Neural progenitor cell (in vitro differentiated cells): ENCODE measurements at regions not wholly inside any gene's neighbourhood (a gene's known extent, or its start where the extent isn't known, plus 50 kb on each side); places are given as distances from the start of the nearest gene placed in this dataset.
"Not testable (repeated sequence)": the region's sequence is repeated elsewhere in the genome, so short reads cannot be mapped to it uniquely, and the experiment has no call there.

ENCODE experiments used
- EZH2 ChIP-seq: fragments of 200-600 bp; sonication (generic); IDR thresholded peaks from 2 replicates; pipeline ENCODE4 v1.6.1; 2017; ENCODE audit warnings: antibody characterized with exemption, mild to moderate bottlenecking, moderate library complexity
- TF ChIP-seq, protein P1 (sequence below): fragments of 200-600 bp; sonication (generic); IDR thresholded peaks from 2 replicates; pipeline ENCODE4 v1.5.1; 2017; ENCODE audit warnings: antibody characterized with exemption, mild to moderate bottlenecking

DNA sequence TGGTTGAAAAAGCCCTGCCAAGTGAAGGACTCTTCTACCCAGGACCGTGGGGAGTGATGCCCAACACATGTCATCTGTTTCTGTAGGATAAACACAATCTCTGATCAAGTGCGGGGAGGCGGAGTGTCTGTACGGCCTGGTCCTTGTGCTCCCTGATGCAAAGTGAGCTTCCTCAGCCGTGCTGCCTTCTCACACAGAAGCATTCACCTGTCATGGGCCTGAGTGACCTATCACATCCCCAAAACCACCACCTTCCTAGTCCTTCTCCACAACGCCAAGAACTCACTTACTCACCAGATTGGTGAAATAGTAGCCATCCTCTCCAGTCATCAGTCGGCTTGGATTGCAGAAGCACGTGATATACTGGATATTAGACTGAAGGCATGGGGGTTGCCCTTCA, 74.4 kb upstream of the KCTD7 start:
- TF ChIP-seq, protein P1, sequence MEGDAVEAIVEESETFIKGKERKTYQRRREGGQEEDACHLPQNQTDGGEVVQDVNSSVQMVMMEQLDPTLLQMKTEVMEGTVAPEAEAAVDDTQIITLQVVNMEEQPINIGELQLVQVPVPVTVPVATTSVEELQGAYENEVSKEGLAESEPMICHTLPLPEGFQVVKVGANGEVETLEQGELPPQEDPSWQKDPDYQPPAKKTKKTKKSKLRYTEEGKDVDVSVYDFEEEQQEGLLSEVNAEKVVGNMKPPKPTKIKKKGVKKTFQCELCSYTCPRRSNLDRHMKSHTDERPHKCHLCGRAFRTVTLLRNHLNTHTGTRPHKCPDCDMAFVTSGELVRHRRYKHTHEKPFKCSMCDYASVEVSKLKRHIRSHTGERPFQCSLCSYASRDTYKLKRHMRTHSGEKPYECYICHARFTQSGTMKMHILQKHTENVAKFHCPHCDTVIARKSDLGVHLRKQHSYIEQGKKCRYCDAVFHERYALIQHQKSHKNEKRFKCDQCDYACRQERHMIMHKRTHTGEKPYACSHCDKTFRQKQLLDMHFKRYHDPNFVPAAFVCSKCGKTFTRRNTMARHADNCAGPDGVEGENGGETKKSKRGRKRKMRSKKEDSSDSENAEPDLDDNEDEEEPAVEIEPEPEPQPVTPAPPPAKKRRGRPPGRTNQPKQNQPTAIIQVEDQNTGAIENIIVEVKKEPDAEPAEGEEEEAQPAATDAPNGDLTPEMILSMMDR = not testable (repeated sequence)
- TF ChIP-seq EZH2 = not testable (repeated sequence)
